IMR-90 (cell line): ENCODE measurements at regions not wholly inside any gene's neighbourhood (a gene's known extent, or its start where the extent isn't known, plus 50 kb on each side); places are given as distances from the start of the nearest gene placed in this dataset.
"Not testable (repeated sequence)": the region's sequence is repeated elsewhere in the genome, so short reads cannot be mapped to it uniquely, and the experiment has no call there.

Experiments used
- CHD1 ChIP-seq: IDR thresholded peaks from 2 replicates; pipeline ENCODE4 v1.6.1; 2012; ENCODE audit warnings: low read depth, low read length, improper control_type of control experiment
- CTCF ChIP-seq: conservative IDR thresholded peaks from 2 replicates; pipeline ENCODE4 v1.5.1; 2012; ENCODE audit warnings: mild to moderate bottlenecking, low read depth, low read length, improper control_type of control experiment
- ELK1 ChIP-seq: fragments of 150-350 bp; IDR thresholded peaks from 2 replicates; pipeline ENCODE4 v1.6.1; 2016; ENCODE audit warnings: low read depth, mild to moderate bottlenecking, low read length, moderate library complexity, borderline replicate concordance
- POLR2A ChIP-seq: IDR thresholded peaks from 2 replicates; pipeline ENCODE4 v1.6.1; 2012; ENCODE audit warnings: mild to moderate bottlenecking, low read depth, low read length
- RAD21 ChIP-seq: IDR thresholded peaks from 2 replicates; pipeline ENCODE4 v1.6.1; 2012; ENCODE audit warnings: low read length, improper control_type of control experiment
- SMC3 ChIP-seq: fragments of 150-350 bp; IDR thresholded peaks from 2 replicates; pipeline ENCODE4 v1.6.1; 2016; ENCODE audit warnings: low read depth, mild to moderate bottlenecking, antibody characterized with exemption, low read length, moderate library complexity

- not testable (repeated sequence) for TF ChIP-seq CTCF, SMC3, ELK1, RAD21, CHD1, POLR2A
Measured at GRCh38 chrX:121431514-121431913, 384.1 kb downstream of the GLUD2 start.
